ENCODE measurements at regions not wholly inside any gene's neighbourhood (a gene's known extent, or its start where the extent isn't known, plus 50 kb on each side); places are given as distances from the start of the nearest gene placed in this dataset.

DNA sequence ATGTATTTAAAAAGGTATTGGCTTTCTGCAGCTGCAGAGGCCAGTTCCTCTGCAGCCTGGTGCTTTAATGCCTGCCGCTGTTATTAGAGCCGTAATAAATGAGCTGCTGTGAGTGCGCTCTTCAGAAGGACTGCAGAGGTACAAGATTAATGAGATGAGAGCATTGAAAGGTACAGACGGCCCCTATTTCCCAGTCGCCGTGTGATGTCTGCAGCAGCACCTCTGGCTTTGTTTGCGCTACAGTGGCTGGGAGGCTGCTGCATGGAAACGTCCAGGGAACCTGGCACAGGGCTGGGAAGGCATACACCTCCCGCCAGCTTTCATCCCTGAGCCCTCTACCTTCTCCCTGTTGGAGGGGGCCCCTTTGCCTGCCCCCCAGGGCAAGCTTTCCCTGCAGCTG, 383.8 kb upstream of the ZMIZ1 start:
- DNase-seq (ENCODE audit: low read depth in 3 of 3): no peak

DNA sequence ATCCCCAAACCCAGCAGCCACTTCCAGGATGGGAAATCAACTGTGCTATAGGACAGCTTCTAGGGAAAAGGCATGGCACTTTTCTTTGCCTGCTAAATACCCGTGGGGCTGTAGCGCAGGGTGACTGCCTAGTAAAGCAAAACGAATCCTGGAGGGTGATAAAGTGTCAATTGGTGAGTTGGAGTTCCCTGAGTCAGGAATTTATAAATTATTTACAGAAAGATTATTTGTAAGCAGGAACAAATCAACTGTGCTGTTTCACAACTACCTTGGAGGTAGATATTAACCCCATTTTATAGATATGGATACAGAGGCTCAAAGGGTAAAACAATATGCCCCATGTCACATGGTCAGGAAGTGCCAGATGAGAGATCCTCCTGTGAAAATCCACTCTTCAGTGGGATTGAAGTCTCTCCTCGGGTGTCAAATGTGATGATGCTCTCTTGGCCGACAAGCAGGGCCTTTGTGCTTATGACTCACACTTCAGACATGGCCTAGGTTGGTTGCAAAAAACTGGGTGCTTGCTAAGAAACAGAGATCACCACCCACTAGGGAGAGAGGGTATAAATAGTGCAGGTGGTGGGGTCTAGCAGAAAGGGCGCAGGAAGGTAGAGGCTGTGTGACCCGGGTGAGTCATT, 383.2 kb upstream of the ZMIZ1 start:
- DNase-seq (ENCODE audit: low read depth in 3 of 3): no peak

DNA sequence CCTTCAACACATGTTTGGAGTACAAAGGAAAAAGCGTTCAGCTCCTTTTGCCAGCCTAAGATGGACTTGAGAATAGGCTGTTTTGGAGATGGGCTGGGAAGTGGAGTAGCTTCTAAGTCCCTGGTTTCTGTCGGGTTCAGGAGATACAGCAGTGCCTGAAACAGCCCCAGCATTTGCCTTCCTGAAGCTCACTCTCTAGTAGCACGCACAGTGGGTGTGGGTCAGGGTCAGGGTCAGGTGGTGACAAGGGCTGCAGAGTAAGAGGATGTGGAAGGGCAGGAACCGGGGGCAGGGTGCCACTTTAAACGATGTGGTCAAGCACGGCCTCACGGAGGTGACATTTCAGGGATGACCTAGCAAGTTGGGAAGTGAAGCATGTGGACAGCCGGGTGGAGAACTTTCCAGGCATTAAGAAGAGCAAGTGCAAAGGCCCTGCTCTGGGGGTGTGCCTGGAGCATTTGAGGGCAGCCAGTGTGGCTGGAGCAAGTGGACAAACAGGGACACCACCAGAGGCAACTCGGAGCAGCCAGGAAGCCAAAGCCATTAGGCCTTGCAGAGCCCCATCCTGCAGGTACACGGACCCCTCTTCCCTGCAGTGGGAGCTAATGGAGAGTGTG, 382.2 kb upstream of the ZMIZ1 start:
- DNase-seq (ENCODE audit: low read depth in 3 of 3): no peak

DNA sequence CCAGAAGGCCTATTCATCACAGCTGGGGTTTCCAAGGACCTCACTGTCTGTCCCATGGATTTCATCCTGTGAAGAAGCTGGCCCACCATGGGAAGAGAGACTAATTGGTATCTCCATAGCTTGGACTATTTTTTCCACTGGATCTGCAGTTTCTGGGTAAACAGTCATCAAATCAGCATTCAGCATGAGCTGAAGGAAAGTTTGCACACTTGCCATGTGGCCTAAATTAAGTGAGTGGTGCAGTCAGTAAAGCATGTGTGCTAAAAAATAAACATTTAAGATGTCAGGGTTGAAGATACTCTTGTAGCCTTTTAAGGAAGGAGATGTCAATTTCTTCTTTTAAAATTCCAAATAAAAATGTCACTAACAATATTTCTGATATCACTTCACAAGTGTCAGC, 381.1 kb upstream of the ZMIZ1 start:
- DNase-seq (ENCODE audit: low read depth in 3 of 3): no peak

DNA sequence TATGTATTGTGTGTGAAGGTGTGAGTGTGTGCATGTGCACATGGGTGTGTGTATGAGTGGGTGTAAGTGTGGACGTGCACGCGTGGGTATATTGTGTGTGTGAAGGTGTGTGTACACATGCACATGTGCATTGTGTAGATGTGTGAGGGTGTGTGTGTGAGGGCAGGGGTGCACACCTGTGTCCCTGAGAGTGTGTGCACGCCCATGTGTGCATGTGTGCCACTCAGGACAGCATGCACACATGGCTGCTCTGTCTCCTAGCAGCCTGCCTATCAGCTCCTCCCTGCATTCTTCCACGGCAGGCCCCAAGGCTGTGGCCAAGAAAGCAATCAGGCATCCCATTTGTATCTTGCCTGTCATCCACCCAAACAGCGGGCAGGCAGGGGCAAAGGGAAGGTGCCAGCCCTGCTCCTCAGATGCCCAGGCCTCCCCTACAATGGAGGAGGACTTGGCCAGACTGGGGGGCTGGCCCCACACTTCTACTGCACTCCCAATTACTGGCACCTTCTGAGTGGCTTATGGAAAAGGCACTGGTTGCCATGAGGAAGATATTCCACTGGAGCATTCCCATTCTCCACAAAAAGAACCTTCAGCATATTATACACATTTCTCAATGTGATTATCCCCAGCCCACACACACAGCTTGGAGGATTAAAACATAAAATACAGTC, 380.4 kb upstream of the ZMIZ1 start:
- no peak for DNase-seq (ENCODE audit: low read depth in 3 of 3)

DNA sequence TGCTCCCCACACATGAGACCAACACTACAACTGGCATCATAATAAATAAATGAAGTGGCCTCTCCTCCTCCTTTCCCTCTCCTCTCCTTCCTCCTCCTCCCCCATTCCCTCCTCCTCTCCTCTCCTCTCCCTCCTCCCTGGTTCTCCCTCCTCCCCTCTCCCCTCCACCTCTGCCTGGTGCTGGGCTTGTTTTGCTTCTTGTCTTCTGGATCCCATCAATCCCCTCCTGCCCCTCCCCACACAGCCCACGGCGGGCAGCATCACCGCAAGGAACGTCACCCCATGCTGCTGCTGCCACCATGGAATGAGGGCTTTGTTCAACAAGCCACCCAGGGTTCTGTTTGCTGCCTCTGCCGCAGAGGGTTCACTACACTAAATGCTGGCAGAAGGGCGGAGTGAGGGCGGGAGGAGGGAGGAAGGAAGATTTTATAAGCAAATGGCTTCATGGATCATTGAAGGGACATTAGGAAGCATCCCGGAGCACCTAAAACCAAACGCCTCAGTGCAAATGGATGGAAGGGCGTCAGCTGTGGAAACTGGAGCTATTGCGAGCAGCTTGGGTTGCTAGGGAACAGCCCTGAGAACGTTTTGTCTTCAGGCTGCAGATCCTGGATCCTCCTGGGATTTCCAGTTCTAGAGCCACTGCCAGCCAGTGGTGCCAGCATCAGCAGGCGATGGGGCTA, 379.7 kb upstream of the ZMIZ1 start:
- DNase-seq (ENCODE audit: low read depth in 3 of 3): no peak

DNA sequence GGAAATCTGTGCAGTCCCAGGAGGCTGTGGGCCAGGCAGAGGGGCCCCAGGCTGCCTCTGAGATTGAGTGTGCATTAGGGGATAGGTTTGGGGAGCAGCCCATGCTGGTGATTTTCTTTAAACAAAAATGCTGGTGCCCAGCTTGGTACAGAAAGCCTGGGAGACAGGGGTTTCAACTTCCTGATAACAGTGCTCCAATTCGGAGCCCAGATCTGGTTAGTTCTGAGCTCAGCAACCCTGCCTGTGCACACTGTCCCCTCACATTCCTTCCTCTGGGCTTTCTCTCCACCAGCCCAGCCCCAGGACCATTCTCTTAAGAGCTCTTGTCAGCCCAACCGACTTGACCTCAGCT, 379.2 kb upstream of the ZMIZ1 start:
- no peak for DNase-seq (ENCODE audit: low read depth in 3 of 3)

DNA sequence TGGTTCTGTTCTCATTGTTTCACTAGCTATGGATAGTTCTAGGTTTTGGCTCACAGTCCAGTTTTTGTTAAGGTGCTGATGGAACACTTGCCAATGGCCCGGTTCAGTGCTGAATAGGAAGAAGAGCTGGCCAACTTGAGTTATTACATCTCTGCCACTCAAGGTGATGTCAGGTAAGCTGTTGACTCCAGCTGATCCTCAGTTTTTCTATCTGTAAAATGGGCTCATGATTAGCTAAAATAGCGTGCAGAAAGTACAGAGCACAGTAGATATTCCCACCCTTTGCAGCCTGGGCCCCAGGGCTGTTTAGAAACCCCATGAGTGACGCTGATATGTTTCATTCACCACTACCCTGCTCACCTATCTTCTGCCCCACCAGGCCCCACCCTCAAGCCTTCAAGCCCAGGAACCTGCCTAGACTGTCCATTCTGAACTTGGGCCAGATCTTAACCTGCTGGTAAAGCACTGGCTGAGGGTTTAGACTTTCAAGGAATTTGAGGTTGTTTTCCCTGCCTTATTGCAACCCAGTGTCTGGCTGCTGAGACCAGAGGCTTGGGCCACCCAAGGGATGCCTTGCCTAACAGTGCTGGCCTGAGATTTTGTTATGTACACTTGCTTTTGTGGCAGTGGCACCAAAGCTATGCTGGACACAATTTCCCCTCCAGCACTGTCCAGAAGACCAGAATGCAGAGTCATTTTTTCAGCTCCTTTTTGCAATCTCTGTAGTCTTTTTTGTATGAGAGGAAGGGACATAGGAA, 378.2 kb upstream of the ZMIZ1 start:
- no peak for DNase-seq (ENCODE audit: low read depth in 3 of 3)

DNA sequence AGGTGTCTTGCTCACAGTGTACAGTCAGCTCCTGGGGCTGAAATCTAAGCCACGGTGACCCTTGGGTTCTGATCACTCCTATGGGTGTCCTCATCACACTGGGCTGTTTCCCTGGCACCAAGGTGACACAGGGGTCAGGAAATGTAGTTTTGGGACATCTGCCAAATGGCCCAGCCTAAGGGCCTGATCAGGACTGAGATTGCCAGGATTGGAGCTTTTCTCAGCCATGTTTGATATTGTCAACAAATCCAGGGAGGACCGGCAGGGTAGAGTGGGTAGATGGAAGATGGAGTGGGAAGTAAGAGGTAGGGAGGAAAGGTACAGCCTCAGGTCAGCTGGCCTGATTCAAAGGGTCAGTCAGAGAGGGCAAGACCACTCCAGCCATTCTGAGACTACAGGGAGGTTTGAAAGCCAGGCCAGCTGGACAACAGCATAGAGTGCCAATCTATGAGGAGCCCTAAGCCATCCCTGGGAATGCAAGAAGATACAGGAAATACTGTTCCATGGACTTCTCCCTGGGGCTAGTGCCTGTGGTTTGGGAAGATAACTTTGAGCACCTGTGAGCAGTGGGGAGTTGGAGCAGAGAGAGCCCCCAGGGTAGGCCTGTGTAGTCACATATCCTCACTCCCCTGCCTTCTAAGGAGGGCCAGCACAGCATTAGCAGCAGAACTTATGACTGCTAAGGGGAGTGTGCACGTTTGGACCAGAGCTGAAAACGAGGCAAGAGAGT, 377.3 kb upstream of the ZMIZ1 start:
- no peak for DNase-seq (ENCODE audit: low read depth in 3 of 3)

DNA sequence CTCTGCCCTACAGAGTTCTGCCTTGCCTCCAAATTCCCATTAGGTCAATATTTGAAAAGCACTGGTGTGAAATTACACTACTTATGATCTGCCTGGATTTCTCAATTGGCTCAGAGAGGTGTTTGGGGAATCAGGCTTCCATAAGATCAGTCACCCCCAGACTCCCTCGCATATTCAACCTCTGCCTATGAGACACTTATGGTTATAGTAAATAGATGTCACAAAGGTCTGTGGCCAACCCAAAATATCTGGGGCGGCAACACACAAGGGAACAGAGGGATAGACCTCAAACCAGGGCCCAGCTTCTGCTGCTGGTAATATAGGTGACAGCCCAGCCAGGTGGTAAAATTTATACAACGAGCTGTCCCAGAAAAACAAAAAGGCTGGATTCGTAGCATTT, 376.7 kb upstream of the ZMIZ1 start:
- no peak for DNase-seq (ENCODE audit: low read depth in 3 of 3)

DNA sequence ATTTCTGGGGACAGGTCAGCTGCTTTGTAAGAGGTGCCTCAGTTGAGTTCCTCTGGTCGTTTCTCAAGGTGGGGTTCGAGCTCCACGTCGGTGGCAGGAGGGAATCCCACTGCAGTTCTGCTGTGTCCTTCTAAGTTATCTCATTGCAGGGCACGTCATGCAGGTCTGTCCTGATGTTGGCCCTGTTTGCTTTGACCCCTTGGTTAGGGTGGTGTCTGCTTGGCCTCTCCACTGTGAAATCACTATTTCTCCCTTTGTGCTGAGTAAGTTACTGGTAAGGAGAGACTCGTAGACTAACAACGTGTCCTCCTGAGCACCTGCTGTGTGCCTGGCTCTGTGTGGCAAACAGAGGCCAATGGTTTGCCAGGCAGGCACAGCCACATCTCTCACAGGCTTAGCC, 372.9 kb upstream of the ZMIZ1 start:
- DNase-seq (ENCODE audit: low read depth in 3 of 3): no peak

DNA sequence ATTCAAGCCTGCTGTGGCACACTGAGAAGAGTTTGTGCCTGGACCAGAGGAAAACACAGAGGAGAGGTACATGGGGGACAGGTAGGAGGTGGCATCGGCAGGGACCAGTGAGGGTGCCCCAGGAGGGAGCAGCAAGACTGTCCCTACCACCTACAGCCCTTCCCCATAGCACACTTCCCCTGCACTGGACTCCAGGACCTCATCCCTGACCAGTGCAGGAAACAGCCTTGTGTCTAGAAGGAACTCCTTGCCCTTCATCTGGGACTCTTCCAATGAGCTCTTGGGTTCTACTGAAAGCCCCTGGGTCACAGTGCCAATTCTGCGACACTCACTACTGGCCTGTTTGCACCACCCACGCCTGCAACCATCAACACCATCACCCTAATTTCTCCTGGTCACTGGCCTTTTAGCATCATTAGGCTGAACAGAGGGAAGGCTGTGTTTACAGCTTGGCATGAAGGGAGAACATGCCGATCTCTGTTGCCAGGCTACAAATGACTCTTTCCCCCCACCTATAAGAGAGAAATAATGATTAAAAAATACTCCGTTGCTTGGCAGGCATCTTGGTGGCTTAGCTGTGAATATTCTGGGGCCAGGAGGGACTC, 371.9 kb upstream of the ZMIZ1 start:
- no peak for DNase-seq (ENCODE audit: low read depth in 3 of 3)

DNA sequence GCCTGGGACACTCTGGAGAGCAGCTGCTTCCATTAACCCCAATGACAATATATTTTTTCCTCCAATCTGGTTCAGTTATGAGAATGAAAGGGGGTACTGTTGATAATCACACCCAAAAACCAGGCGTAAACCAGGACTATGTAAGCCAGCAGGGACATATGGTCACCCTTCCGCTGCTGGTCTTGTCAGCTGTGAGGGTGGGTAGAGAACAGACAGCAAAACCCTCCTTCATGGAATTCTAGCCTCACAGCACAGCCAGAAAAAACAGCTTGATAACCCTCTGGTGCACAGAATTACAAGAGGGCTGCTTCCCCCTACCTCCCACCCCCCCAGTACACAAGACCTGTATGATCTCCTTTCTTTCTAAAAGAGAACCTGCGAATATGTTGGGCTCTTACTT, 368.8 kb upstream of the ZMIZ1 start:
- DNase-seq (ENCODE audit: low read depth in 3 of 3): no peak

DNA sequence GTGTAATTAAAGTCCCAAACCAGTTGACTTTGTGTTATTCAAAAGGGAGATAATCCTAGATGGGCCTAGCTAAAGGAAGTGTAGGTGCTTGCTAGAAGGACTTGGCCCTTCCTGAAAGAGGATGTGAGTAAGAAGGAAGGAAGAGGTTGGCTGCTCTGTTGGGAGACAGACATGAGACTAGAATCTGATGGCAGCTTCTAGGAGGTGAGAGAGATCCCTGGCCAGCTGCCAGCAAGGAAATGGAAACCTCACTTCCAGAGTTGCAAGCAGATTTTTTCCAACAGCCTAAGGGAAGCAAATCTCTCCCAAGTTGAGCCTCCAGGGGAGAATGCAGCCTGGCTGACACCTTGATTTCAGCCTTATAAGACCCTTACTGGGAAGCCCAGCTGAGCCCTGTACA, 368.4 kb upstream of the ZMIZ1 start:
- no peak for DNase-seq (ENCODE audit: low read depth in 3 of 3)

DNA sequence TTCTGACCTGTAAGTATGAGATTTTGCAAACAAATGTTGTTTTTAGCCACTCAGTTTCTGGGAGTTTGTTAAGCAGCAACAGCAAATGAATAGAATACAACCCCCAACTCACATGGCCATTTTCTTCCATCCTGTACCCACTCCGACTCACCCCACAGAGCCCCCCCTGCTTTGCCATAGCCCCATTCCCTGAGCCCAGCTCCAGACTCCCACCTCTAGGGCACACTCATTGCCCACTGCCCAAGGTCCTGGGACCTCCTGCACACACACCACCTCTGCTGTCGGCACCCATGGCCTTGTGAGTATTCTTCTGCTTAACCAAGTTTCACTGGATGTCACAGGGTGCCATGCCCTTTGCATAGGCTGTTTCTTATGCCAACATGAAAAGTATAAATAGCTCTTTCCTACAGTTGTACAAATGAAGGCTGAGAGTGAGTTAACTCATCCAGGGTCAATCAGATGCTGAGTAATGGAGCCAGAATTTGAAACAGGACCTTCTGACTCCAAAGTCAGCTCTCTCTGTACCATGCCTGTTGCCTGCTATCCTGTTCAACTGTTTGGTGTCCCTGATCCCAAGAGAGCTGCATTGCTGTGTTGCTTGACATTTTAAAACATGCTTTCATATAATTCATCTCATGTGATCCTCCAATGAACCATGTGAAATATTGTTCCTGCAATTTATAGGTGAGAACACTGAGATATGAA, 367.8 kb upstream of the ZMIZ1 start:
- DNase-seq (ENCODE audit: low read depth in 3 of 3): no peak

DNA sequence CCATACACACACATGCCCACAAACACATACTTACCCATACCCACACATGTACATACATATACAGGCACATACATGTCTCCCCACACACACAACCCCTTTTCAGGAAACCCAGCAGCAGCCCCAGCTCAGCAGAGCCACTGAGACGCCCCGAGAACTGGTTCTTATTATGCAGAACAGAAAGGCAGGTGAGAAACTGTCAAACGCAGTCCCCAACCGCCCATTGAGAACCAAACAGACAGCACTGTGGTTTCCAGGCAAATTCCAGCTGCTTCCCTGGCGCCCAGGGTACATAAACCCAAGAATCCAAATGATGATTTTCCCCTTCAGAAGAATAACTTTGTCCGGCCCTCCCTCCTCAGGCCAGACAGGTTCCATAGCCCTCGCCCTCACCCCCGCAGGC, 366.6 kb upstream of the ZMIZ1 start:
- DNase-seq (ENCODE audit: low read depth in 3 of 3): no peak

DNA sequence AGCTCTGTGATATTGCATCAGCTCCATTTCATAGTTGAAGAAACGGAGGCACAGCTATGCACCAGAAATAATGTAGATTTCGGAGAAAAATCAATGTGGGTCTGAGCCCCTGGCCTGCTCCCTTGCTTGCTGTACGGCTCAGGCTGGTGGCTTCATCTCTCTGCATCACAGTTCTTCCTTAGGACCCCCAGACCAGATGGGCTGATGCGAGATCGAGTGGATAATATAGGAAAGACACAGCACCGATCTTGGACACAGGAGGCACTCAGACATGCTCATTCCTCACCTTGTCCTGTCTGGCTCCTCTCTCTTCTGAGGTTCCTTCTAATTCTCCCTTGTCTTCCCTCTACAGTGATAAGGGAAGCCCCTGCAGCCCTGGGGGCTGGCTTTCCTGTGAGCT, 365.9 kb upstream of the ZMIZ1 start:
- no peak for DNase-seq (ENCODE audit: low read depth in 3 of 3)

DNA sequence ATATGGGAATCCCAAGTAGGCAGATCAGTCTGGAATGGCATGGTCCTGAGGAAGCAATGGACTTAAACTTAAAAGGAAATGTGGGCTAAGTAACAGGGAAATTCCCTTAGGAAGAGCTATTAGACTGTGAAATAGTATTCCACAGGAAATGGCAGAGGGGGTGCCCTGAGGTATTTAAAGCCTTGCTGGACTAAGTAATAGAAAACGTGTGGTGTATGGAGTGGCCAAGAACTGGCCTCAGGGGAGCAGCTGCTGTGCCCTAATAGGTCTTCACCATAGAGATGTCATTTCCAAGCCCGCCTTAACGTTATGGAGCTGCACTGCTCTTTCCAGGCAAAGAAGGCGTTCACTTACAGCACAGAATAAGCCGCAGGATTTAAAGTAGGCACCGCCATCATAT, 365.2 kb upstream of the ZMIZ1 start:
- DNase-seq (ENCODE audit: low read depth in 3 of 3): no peak

DNA sequence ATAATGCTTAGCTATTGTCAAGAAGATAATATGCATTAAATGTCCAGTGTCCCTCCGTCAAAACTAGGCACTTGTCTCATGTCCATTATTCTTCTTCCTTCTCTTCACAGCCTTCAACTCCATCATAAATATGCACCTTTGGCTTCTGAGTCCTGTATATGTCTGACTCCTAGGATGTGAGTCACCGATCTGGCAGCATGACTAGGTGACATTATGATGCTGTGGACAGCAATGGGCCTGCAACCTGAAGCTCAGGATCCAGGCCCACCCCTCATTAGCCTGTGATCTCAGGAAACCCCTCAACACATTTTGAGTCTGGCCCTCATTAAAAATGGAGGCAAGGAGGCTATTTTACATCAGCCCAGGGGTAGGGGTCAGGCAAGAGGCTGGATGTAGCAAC, 362.5 kb upstream of the ZMIZ1 start:
- DNase-seq (ENCODE audit: low read depth in 3 of 3): no peak

DNA sequence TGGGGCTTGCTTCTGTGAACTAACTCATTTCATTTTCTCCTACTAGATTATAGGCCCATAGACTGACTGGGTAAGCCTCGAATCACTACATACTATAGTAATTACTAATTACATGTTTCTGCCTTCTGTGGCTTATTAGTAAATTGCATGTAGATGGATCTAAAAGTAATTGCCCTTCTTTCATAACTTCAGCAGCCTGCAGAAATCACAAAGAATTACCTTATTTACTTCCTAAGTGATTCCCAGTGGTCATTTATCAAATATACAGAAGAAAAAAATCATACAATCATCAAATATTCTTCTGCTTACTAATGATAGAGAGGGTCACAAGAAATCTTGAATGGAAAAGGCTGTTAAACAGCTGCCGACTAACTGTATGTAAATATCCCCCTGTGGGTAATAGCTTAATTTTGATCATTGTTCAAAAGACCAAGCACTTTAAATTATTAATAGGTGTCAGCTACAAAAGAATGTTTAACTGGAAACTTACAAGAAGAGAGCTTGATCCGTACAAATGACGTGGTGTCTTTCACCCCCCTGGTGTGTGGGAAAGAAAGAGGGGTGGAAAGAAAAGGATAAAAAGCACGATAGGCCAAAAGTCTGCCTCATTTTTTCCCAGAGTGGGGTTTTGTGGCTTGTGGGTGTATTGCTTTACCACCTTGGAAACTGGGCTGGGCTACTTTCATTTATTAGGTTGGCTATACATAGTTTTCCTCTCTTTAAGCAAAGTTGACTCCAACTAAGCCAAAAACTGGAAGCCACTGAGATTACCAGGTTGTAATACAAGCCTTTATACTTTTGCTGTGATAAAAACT, 361.8 kb upstream of the ZMIZ1 start:
- no peak for DNase-seq (ENCODE audit: low read depth in 3 of 3)
